Spleen (tissue), 7 donors: ENCODE measurements at regions not wholly inside any gene's neighbourhood (a gene's known extent, or its start where the extent isn't known, plus 50 kb on each side); places are given as distances from the start of the nearest gene placed in this dataset.
A peak's percentile ranks its signal among the peaks of the same experiment; 100 is the strongest.

Source experiments
- POLR2A ChIP-seq, 3 donors: fragments of 450-650 bp; IDR thresholded peaks; one replicate each; pipeline ENCODE4 v1.5.1; 2017; ENCODE audit warnings: antibody characterized with exemption in 3 of 3, mild to moderate bottlenecking in 1 of 3
- POLR2AphosphoS5 ChIP-seq, 3 donors: sonication (generic); formaldehyde crosslinking; IDR thresholded peaks; one replicate each; pipeline ENCODE4 v1.5.1; 2017; ENCODE audit warnings: antibody characterized with exemption in 3 of 3
- TF ChIP-seq, protein P1 (sequence below), 11 experiments: fragments of 200-600 bp in 7 of 11; fragments of 450-650 bp in 4 of 11; sonication (generic) in 4 of 11; IDR thresholded peaks in 8 of 11; conservative IDR thresholded peaks in 3 of 11; 1 replicate in 7 of 11; 2 replicates in 4 of 11; pipeline versions ENCODE4 v1.4.0 to v1.8.0; 2016 to 2021; ENCODE audit warnings: antibody characterized with exemption in 11 of 11, inconsistent platforms in 4 of 11, mild to moderate bottlenecking in 1 of 11
- donor health status: DM: no; HTN: no; CAD: no; lungs with moderate emphysema.
- donor health status: DM: no; HTN: no; CAD: no.
- donor health status: DM: no; HTN: no; CAD: no.

GRCh38 chr7:63925626-63926460, 72.8 kb upstream of the ZNF722 start:
- TF ChIP-seq, protein P1, sequence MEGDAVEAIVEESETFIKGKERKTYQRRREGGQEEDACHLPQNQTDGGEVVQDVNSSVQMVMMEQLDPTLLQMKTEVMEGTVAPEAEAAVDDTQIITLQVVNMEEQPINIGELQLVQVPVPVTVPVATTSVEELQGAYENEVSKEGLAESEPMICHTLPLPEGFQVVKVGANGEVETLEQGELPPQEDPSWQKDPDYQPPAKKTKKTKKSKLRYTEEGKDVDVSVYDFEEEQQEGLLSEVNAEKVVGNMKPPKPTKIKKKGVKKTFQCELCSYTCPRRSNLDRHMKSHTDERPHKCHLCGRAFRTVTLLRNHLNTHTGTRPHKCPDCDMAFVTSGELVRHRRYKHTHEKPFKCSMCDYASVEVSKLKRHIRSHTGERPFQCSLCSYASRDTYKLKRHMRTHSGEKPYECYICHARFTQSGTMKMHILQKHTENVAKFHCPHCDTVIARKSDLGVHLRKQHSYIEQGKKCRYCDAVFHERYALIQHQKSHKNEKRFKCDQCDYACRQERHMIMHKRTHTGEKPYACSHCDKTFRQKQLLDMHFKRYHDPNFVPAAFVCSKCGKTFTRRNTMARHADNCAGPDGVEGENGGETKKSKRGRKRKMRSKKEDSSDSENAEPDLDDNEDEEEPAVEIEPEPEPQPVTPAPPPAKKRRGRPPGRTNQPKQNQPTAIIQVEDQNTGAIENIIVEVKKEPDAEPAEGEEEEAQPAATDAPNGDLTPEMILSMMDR (IDR thresholded peaks at IDR 0.05 in 8 of 11, conservative IDR thresholded peaks at IDR 0.05 in 3 of 11), result peak in 2 of 11 experiments; percentile 20 to 21
- TF ChIP-seq POLR2A (IDR thresholded peaks at IDR 0.05), result peak in 1 of 3 donors; percentile 17
- peak in 2 of 3 donors; percentile 75 to 82 for TF ChIP-seq POLR2AphosphoS5 (IDR thresholded peaks at IDR 0.05)
